ENCODE measurements at regions not wholly inside any gene's neighbourhood (a gene's known extent, or its start where the extent isn't known, plus 50 kb on each side); places are given as distances from the start of the nearest gene placed in this dataset.
"Not testable (repeated sequence)": the region's sequence is repeated elsewhere in the genome, so short reads cannot be mapped to it uniquely, and the experiment has no call there.

DNA sequence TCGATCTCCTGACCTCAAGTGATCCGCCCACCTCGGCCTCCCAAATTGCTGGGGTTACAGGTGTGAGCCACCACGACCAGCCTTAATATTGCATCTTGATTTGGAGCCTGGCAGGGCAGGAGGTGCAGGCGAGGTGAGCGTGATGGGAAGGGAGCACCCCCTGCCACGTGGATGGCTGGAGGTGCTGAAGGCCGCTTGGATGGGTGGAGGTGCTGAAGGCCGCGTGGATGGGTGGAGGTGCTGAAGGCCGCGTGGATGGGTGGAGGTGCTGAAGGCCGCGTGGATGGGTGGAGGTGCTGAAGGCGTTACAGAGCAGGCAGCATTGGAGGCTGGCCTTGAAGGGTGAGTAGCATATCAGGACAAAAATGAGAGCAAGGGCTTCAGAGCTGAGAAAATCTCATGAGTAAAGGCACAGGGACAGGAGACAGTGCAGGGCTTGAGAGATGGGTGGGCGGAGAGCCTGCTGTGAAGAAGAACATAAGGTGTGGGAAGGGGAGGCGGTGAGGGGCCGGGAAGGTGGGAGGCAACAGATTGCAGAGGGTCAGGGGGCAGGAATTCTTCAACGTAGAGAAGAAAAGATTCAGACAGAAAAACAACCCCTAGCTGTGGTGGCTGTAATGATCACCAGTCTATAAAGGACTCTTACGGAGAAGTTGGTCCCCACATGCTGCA, 101.7 kb upstream of the SEC14L1 start:
- DNase-seq, result no peak

DNA sequence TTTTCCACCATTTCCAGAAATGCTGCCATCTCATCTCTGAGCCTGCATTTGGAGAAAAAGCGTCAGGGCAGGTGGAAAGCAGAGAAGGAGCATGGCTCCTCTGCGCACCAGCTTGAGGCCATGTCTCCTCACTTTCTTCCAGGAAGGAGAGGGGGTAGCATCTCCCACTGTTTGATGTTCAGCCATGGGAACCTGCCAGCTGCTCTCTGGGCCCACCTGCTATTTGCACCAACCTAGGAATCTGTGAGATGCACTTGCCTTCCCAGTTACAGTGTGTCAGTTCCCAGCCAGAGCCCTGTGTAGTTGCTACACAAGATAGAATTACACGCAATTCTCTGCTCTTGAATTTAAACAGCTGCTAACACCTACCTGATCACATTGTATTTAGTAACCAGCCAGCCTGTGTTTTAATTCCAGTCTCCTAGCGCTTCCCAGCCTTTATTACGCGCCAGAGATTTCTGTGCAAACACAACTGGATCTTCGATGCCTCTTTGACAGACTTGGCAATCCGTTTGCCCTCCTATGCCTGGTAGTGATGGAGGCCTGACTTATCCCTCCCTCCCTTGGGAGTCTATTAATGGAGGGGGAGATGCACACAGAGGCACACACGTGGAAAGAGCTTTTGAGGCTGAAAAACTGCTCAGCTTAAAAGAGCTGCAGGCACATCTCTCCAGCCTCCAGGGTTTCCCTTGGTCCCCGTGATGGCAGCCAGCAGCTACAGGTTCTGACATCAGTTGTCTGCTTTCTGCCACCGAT, 98.1 kb upstream of the SEC14L1 start:
- peak; percentile 52 to 55 for DNase-seq

DNA sequence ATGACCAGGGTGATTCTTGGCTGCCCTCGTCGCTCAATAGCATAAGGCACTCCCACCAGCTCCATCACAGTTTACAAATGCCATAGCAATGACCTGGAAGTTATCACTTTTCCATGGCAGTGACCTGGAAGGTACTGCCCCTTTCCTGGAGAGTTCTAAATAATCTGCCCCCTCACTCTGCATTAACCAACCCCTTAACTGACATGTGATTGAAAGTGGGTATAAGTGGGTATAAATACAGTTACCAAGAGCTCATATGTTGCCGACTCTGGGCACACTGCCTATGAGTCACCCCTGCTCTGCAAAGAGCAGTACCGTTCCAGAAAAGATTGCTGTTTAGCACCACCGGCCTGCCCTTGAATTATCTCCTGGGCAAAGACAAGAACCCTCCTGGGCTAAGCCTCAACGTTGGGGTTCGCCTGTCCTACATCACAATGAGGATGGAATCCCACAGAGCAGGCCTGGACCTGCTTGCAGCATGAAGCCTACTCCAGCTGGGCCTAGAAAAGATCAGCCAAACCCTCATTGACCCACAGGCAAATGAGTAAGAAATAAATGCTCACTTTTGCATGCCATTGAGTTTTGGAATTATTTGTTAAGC, 95.2 kb upstream of the SEC14L1 start:
- DNase-seq, result no peak

DNA sequence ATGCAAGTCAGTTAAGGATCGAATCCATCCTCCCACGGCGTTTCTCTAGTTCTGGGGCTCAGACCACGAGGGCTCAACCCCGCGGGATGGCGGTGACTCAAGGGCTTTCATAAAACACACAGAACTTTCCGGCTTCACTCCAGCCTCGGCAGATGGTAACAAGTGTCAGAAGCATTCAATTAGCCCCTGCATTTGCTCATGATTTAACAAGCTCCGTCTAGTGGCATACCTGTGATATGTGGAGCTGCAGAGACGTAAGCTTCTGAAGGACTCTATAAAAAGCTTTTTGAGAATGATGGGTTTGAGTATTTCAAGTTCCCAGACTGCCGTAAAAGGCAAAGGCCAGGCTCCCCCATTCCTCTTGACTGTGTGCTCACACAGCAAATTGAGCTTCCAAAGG, 91.3 kb upstream of the SEC14L1 start:
- peak; percentile 88 to 97 for DNase-seq

DNA sequence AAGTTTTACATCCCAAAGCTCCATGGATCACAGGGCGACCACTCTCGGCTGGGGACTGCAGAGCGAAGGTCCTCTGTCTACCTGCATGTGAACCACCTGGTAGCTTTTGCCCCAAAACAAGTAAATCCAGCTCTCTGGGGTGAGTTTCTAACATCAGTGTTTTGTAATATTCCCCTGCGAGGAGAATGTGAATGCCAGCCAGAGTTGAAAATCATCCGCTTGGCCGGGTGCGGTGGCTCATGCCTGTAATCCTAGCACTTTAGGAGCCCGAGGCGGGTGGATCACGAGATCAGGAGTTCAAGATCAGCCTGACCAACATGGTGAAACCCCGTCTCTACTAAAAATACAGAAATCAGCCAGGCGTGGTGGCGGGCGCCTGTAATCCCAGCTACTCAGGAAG, 89.9 kb upstream of the SEC14L1 start:
- not testable (repeated sequence) for DNase-seq

DNA sequence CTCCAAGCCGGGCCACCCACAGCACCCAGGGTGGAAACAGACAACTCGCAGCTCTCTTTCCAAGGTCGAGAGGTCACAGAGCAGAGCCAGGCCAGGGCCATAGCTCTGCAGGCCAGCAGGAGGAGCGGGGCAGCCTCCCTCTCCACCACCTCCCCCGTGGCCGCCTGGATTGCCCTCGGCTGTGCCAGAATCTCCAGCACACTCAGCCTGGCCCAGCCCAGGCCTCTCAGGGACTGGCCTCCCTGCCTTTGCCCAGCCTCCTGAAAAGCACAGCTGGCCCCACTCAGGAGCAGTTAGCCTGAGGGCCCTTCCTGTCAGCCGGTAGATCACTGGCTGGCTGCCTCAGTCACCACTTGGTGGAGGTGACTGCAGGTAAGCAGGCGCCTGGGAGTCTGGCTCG, 85.8 kb upstream of the SEC14L1 start:
- DNase-seq, result no peak

DNA sequence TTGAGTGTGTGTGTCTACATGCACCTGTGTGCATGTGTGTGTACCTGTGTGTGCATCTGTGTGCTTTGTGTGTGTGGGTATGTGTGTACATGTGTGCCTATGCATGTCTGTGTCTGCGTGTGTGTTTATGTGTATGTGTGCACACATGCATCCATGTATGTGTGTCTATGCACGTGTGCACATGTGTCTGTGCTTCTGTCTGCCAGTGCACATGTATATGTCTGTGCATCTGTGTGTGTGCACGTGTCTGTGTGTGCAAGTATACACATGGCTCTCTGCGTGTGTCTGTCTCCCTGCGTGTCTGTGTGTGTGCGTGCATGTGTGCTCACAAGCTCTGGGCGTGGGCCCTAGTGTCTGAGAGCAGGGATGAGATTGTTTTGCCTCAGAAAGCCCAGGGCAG, 85.3 kb upstream of the SEC14L1 start:
- no peak for DNase-seq

DNA sequence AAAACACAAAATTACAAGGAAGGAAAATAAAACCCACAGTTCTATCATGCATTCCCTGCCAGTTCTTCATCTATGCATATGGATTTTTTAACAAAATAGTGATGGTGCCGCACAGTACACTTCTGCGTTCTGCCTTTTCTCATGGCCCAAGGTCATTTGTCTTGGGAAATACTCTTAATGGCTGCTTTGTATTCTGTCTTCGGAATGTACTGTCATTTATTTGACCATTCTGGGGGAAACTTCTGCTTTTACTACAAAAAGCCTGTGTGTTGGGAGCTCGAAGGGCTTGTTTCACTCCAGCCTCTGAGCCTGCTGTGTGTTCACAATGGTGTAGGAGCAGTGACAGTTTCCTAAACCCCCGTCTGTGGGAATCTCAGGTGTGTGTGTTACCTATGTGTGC, 82.8 kb upstream of the SEC14L1 start:
- no peak for DNase-seq

DNA sequence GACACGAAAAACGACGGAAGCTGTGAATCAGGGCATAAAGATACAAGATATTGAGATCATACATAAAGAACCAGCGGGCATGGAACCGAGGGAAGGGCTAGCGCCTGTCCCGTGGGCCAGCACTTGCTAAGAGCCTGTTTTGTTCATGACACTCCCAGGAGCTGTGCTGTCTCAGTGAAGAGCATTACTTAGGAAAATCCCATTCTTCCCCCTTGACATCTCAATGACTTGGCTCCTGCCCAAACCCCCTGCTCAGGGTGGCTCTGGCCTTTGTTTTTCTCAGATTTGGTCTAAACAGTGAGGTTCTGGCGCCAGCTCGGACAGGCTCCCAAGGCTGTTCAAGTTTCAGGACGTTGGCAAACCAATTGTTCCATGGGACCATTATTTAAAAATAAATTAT, 79.1 kb upstream of the SEC14L1 start:
- DNase-seq, result no peak

DNA sequence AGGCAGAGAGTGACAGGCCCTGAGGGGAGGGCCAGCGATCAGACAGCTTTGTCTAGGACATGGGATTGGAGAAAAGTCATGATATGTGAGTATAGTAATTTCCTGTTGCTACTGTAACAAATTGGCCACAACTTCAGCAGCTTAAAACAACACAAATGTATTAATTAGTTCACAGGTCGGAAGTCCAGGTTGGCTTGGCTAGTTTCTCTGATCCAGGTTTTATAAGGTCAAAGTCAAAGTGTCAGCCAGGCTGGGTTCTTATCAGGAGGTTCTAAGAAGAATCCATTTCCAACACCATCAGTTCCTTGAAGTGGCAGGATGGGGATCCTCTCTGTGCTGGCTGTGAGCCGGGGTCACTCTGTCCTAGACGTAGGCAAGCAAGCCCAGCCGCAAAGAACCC, 76.2 kb upstream of the SEC14L1 start:
- DNase-seq, result no peak

DNA sequence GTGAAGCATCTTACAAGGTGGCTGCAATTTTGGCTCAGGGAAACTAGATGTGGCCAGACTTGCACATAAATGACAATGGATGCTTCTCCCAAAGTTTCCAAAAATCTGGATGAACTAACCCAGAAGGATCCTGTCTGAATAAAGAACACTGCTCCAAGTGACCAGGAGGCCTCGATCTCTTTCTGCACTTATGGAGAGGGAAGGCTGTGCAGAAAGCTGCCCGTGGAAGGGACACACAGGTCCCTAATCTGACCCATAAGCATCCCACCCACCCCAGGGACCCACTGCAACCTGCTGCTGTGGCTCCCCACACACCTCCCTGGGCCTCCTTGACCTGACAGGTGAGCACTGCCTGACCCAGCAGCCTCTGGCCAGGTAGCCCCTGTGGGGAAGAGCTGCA, 74.6 kb upstream of the SEC14L1 start:
- DNase-seq, result no peak

DNA sequence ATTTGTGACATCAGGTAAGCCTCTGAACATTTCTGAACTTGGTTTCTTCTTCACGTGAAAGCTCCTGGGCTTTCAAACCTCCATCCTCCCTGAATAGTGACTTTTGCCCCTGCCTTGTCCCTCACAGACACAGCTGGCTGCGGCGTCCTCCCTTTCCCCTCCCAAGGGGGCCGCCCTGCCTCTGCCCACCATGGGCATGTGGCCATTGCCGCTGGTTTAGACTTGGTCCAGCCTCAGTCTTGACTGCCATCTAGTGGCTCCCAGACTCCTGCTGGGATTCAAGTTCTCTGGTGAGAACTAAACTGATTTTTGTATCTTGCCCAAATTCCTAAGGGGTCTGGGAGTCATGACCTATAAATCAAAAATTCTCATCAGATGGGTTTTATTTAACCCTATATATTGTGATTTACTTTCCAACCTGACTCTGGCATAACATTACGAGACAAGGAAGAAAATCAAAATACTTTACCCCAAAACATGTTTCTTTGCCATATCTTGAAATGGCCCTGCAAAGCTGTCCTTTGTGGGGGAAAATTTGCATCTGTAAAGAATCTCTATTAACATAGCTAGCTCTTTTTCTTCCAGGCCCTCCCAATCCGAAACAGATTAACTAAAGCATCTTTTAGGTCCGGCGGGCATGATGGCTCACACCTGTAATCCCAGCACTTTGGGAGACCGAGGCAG, 73.9 kb upstream of the SEC14L1 start:
- peak in 1 of 2 experiments; percentile 22 for DNase-seq

DNA sequence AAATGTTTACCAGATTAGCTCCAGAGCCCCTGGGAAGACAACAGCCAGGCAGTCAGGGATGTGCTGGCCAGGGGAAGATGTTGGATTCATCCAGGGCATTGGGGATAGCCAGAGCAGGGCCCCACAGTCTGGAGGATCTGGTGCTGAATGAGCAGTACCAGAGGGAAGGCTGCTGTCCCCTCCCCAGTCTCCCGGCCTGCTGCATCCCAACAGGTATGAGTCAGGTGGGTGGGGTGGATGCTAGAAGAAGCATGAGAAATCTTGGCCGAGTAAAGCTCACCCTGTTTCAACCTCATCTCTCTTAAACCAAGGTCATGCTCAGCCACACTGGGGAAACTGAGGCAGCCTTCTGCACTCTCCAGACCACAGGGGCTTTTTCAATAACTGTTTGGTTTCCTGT, 71.9 kb upstream of the SEC14L1 start:
- no peak for DNase-seq

DNA sequence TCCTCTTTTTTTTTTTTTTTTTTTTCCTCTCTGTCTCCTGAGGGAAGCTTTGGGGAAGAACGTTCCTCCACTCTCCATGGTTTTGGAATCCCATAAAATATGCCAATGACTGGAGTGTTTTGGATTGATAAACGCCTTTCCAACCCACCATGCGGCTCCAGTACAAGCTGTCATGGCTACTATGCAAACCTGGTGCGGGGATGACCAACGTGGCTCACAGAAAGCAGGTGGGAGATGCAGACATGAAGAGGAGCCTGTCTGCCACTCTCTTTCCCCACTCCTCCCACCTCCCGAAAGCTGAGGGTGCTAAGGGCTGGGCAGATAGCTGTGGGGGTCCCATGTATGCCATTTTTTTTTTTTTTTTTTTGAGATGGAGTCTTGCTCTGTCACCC, 69.9 kb upstream of the SEC14L1 start:
- DNase-seq, result no peak

DNA sequence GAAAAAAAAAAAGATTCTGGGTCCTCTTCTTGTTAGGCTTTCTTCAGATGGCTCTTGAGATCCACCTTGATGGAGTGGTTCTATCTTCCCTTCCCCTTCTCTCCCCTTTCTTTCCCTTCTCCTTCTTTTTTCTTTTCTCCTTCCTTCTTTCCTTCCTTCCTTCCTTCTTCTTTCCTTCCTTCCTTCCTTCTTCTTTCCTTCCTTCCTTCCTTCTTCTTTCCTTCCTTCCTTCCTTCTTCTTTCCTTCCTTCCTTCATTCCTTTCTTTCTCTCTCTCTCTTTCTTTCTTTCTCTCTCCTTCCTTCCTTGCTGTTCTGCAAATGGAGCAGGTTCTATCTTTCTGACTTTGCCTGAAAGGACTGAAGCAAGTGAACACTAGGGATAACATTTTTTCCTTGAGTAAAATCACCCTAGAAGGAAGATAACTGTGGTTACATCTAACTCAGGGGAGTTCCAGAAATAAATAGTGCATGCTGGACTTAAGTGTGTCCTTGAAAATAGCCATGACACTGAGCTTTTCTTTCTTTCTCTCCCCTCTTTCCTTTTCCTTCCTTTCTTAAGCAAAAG, 68.8 kb upstream of the SEC14L1 start:
- DNase-seq, result no peak

DNA sequence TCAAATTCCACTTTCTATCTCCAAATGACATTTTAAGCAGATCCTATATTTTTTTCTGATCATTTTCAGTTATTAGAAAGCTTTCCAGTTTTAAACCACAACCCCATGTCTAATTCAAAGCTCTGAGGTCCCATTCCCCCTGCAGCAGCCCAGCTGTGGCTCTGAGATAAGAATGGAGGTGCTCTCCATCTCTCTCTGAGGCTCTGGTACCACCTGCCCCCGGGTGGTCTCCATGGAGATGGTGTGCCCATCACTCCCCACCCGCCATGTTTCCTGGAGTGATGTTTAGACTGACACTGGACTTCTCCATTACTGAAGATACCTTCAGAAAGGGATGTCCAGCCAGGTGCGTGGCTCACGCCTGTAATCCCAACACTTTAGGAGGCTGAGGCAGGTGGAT, 68.1 kb upstream of the SEC14L1 start:
- no peak for DNase-seq

DNA sequence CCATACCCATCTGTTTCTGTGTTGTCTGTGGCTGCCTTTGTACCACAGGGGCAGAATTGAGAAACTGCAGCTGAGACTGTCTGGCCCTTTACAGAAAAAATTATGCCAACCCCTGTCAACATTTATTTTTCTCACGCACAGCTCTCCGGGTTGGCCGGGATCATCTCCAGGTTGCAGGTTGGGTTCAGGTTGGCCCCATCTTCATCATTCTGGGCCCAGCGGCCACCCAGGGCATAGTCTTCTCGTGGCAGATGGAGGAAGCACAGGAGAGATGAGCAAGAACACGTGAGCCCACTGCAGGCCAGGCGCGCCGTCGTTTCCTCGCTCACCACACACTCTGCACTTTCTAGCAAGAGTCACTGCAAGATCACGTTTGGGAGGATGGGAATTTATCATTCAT, 66.1 kb upstream of the SEC14L1 start:
- DNase-seq, result no peak

DNA sequence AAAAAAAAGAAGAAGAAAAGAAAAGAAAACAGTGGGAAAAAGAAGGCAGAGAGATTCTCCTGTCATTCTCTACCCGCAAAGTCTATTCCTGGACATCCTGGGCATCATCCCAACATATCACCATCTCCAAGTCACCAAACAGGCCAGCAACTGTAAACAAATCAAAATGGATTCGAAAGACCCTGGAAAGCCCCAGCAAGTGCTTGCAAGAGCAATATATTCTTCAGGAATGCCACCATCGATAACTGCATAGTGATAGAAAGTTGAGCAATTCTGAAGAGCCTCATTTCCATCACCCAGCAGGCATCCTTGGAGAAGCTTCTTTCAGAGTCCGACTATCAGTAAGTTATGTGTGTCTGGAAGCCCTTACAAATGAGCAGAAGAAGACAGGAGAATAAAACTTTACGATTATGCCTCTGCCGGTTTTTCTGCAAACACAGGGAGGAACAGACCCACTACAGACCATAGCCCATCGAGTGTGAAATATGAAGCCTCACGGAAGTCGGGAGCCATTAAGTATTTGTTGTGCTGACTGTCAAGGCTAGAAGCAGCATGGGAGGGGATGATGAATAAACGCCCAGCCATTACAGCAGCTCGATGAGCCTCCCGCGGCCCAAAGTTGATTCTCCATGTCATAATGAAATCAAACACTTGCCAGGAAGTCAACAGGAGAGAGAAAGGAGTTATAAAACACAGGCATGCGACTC, 64.5 kb upstream of the SEC14L1 start:
- DNase-seq, result peak; percentile 23 to 27

DNA sequence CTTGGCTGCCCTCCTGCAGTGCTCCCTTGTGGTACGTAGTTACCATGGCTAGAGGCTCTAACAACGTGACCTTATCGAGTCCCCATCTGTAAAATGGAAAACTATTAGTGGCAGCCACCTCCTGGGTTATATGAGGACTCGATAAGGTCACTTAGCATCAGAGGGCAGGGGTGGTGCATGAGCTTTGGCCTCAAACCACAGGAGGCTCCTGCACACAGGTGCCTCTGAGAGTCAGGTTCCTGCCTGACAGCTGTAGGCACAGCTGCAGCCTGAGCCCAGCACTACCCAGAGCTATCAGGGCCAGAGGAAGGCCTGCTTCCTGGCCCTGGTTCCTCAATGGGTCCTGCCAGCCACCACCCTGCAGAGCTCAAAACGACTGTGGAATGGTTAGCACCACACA, 57.2 kb upstream of the SEC14L1 start:
- no peak for DNase-seq

DNA sequence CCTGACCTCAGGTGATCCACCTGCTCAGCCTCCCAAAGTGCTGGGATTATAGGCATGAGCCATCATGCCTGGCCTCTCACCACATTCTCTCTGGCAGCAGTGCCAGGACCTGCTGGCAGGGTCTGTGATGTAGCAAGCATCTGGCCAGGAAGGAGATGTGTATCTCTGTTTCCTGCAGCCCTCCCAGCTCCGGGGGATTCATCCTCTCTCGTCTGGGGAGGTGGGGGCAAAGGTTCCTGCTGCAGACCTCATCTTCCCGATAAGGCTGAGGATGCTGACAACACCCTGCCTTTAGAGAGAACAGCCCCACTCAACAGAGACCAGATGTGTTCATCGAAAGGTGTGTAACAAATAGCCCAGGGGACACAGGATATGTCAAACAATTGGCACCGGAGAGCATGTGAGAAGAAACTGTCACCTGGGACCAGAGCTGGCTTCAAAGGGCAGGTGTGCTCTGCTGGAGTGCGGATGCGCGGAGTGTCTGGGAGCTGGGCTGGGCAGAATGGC, 54.8 kb upstream of the SEC14L1 start:
- no peak for DNase-seq

DNA sequence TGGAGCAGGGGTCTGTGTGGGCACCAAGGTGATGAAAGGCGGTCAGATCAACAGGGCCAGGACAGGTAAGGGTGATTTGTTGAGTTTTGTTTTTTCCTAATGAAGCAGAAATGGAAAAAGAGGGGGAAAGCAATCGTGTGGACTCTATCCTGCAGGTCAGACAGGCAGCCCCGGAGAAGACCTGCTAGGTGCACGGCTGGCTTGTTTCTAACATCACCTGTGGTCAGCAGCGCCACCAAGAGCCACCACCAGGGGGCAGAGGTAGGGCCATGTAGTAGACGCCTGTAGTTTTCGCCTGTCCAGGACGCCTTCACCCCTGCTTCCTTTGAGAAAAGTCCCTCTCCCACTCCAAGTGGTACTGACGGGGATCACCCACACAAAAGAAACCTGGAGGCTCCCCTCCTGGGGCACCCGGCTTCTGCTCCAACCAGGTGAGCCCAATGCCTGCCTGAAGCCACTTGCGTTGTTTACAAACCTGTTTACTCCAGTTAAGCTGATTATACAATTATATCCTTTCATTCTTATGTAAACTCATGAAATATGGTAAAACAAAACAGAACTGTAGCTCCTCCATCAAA, 54.2 kb upstream of the SEC14L1 start:
- peak; percentile 68 to 70 for DNase-seq
